ENCODE measurements at regions not wholly inside any gene's neighbourhood (a gene's known extent, or its start where the extent isn't known, plus 50 kb on each side); places are given as distances from the start of the nearest gene placed in this dataset.
"Not testable (repeated sequence)": the region's sequence is repeated elsewhere in the genome, so short reads cannot be mapped to it uniquely, and the experiment has no call there.

DNA sequence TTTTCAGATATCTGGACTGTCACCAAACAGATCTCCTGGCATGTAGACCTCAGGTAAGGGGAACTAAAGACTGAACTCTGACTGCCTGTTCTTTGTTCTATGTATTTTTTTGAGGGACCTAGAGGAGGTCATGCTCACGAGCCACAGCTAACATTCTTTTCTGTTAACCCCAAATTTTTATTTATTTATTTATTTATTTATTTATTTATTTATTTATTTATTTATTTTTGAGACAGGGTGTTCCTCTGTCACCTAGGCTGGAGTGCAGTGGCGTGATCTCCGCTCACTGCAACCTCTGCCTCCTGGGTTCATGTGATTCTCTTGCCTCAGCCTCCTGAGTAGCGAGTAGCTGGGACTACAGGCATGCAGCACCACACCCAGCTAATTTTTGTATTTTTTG is 562.0 kb downstream of the NLGN4X start:
- TF ChIP-seq, protein P1, sequence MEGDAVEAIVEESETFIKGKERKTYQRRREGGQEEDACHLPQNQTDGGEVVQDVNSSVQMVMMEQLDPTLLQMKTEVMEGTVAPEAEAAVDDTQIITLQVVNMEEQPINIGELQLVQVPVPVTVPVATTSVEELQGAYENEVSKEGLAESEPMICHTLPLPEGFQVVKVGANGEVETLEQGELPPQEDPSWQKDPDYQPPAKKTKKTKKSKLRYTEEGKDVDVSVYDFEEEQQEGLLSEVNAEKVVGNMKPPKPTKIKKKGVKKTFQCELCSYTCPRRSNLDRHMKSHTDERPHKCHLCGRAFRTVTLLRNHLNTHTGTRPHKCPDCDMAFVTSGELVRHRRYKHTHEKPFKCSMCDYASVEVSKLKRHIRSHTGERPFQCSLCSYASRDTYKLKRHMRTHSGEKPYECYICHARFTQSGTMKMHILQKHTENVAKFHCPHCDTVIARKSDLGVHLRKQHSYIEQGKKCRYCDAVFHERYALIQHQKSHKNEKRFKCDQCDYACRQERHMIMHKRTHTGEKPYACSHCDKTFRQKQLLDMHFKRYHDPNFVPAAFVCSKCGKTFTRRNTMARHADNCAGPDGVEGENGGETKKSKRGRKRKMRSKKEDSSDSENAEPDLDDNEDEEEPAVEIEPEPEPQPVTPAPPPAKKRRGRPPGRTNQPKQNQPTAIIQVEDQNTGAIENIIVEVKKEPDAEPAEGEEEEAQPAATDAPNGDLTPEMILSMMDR (conservative IDR thresholded peaks at IDR 0.05; ENCODE audit: low read length): not testable (repeated sequence)
- TF ChIP-seq EZH2phosphoT487 (IDR thresholded peaks at IDR 0.05; ENCODE audit: borderline replicate concordance): not testable (repeated sequence)

All from Loucy (cell line).